T47D (cell line): ENCODE measurements at regions not wholly inside any gene's neighbourhood (a gene's known extent, or its start where the extent isn't known, plus 50 kb on each side); places are given as distances from the start of the nearest gene placed in this dataset.

Source experiments
- DNase-seq, 2 experiments: peaks; one replicate each; pipeline versions ENCODE4 v3.0.0 to v3.0.0-alpha.2; 2011 to 2012; ENCODE audit warnings: low read depth in 1 of 2, low spot score in 1 of 2
- JUND ChIP-seq: IDR thresholded peaks from 2 replicates; pipeline ENCODE4 v1.6.1; 2012; ENCODE audit warnings: low read depth
- in situ Hi-C: cut with HindIII; loops from 2 replicates; pipeline ENCODE4 v1.10.0; 2016; ENCODE audit warnings: low sequenced_read_pairs, low pct_unique_long_range_greater_than_20kb

GRCh38 chr2:151053661-151053990 is 208.0 kb downstream of the RBM43 start:
- in situ Hi-C loops: no loop called here
- TF ChIP-seq JUND: no peak
- no peak for DNase-seq

DNA sequence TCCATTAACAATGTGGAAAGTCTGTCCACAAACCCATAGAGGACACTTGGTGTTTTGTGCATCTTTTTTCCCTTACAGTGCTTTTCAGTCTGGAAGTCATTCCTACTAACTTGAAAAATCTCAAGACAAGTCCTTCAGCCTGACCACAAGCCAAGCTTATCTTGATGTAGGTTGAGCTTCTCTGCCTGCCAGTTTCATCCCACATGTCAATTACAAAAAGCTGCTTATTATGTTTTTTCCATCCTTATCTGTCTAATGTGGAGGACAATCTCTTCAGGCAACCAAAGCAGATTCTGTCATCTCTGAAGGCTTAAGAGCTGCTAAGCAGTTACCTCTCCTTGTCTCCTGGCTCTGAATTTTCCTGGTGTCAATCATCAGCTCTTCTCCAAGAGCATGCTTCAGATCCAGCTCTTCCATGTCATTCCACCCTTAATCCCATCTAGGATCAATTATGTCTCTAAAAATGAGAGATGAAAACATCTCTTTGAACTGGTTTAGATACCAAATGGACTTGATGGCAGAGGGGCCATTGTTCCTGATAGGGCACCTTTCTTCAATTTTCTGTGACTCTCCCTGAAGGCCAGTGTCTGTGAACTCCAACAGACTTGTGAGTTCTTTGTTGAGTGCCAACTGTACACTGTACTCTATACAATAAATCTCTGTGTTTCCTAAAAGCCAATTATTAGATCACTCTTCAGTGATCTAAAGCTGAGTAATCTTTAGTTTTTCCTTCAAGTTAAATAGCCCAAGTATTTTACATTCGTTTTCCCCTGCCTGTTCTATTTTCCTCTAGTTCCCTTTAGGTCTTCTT is 208.6 kb downstream of the RBM43 start:
- no peak for DNase-seq
- in situ Hi-C loops: no loop called here
- TF ChIP-seq JUND: no peak

DNA sequence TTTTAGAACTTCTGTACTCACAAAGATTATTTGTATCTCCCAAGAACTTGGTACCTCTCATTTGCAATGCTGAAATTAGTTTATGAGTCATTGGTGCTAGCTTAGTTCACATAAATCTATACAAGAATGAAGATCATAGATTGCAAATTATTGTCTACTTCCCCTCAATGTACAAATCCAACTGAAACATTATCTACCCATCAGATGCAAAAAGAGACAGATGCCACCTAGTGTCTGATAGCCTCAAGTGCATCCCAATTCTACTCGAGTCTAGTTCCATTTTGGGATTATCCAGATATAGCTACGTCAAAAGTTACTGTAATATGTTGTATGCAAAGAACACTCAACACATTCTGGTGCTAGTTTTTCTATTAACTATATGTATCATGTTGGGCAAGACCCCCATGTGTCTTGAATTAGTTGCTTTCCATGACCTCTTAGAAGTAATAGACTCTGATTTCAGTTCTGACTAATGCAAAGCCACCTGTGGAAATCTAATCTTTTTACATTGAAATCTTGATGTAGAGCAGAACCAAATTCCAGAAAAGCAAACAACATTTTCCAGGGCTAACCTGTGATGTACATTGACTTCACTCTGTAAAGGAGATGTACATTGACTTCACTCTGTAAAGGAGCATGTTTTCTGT is 210.0 kb downstream of the RBM43 start:
- in situ Hi-C loops: no loop called here
- no peak for TF ChIP-seq JUND
- peak in 1 of 2 experiments; percentile 65 for DNase-seq

DNA sequence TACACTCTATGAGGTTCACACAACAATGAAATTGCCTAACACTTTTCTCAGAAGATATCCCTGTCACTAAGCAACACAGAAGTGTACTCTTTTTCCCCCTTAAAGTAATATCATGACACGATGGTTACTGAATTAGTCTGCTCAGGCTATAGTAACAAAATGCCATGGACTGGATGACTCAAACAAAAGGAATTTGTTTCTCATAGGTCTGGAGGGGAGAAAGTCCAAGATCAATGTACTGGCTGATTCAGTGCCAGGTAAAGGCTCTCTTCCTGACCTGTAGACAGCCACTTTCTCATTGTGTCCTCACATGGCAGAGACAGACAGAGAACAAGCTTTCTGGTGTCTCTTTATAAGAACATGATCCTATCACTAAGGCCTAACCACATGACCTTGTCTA is 211.9 kb downstream of the RBM43 start:
- in situ Hi-C loops: no loop called here
- TF ChIP-seq JUND: no peak
- DNase-seq: peak in 1 of 2 experiments; percentile 18

- in situ Hi-C loops: no loop called here
- TF ChIP-seq JUND: no peak
- no peak for DNase-seq
Observed at GRCh38 chr2:151048331-151049054, 213.2 kb downstream of the RBM43 start.

- in situ Hi-C loops: no loop called here
- DNase-seq: peak in 1 of 2 experiments; percentile 75
- TF ChIP-seq JUND: no peak
Observed at GRCh38 chr2:151043484-151043883, 218.2 kb downstream of the RBM43 start.

- no peak for DNase-seq
- in situ Hi-C loops: no loop called here
- no peak for TF ChIP-seq JUND
Observed at GRCh38 chr2:151042964-151043363, 218.7 kb downstream of the RBM43 start.

- in situ Hi-C loops: no loop called here
- no peak for DNase-seq
- TF ChIP-seq JUND: no peak
Observed at GRCh38 chr2:151040039-151040438, 221.6 kb downstream of the RBM43 start.

GRCh38 chr2:151038516-151038915 is 223.1 kb downstream of the RBM43 start:
- DNase-seq: no peak
- no peak for TF ChIP-seq JUND
- in situ Hi-C loops: no loop called here

GRCh38 chr2:151037434-151037833 is 224.2 kb downstream of the RBM43 start:
- TF ChIP-seq JUND: no peak

DNA sequence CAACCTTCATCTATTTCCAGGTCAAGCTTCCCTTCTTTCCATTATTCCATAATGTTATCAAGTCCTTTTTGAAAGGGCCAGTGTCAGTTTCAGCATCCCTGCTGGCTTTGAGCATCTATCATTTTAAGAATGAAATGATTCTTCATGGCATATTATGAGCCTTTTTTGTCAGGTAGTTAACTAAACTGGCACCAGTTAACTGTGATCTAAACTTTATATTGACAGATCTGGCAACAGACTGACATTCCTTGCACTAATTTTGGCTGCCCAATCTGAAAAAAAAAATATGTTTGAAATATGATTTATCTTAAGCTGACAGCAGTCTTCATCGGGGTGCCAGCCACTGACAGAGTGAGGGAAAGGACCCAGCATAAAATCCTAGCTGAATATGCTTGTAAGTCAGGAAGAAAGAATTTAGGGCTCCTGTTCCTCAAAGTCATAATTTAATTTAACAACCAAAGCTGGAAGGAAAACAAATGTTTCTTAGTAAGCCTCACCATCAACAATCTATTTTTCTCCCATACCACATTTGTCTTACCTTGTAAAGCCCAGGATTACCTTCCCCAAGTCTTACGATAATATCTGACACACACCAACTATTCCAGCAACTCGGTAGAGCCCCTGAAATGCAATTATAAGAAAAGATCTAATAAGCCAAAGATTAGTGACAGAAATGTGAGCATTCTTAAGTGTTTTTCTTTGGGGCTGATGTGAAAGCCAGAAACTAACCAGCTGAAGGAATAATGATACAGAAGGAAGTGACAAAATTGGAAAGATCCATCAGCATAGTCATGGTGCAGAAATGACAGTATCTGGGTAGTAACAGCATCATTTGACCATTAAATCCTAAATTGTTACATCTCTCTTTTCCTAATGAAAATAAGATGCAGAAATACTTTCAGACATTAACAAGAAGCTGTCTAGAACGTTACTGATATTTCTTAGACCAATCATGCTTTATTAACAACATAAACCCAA is 228.1 kb downstream of the RBM43 start:
- no peak for DNase-seq
- TF ChIP-seq JUND: no peak
- in situ Hi-C loops: no loop called here

More at GRCh38 chr2:151037434-151037833, 224.2 kb downstream of the RBM43 start:
- no peak for DNase-seq
- in situ Hi-C loops: no loop called here

GRCh38 chr2:151032741-151033191 is 228.9 kb downstream of the RBM43 start:
- TF ChIP-seq JUND: no peak
- in situ Hi-C loops: no loop called here
- no peak for DNase-seq
